Mammary epithelial cell (primary cell): ENCODE measurements at regions not wholly inside any gene's neighbourhood (a gene's known extent, or its start where the extent isn't known, plus 50 kb on each side); places are given as distances from the start of the nearest gene placed in this dataset.

Source experiments
- EZH2 ChIP-seq: IDR thresholded peaks from 2 replicates; pipeline ENCODE4 v1.6.1; 2012; ENCODE audit warnings: low read length, inconsistent platforms, borderline replicate concordance
- TF ChIP-seq, protein P1 (sequence below), 2 donors: IDR thresholded peaks in 1 of 2; conservative IDR thresholded peaks in 1 of 2; 2 replicates each; pipeline ENCODE4 v1.5.1; 2011 to 2012; ENCODE audit warnings: inconsistent platforms in 2 of 2, low read length in 2 of 2, mild to moderate bottlenecking in 2 of 2, control low read depth in 1 of 2, low read depth in 1 of 2; ENCODE audit not compliant: insufficient read depth in 1 of 2; ENCODE audit errors: extremely low read depth in 1 of 2

DNA sequence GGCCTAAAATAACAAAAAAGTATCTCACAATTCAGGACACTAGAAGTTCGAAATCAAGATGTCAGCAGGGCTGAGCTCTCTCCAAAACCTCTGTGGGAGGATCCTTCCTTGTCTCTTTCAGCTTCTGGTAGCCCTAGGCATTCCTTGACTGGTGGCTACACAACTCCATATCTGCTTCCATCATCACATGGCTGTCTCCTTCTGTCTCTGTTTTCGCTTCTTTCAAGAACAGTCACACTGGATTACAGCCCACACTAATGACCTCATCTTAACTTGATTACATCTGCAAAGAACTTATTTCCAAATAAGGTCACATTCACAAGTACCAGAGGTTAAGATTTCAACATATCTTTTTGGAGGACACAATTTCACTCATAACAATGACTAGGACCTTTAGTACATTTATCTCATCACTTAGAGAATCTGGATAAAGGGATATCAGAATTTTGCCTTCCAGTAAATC is 275.2 kb downstream of the IRS1 start:
- TF ChIP-seq, protein P1, sequence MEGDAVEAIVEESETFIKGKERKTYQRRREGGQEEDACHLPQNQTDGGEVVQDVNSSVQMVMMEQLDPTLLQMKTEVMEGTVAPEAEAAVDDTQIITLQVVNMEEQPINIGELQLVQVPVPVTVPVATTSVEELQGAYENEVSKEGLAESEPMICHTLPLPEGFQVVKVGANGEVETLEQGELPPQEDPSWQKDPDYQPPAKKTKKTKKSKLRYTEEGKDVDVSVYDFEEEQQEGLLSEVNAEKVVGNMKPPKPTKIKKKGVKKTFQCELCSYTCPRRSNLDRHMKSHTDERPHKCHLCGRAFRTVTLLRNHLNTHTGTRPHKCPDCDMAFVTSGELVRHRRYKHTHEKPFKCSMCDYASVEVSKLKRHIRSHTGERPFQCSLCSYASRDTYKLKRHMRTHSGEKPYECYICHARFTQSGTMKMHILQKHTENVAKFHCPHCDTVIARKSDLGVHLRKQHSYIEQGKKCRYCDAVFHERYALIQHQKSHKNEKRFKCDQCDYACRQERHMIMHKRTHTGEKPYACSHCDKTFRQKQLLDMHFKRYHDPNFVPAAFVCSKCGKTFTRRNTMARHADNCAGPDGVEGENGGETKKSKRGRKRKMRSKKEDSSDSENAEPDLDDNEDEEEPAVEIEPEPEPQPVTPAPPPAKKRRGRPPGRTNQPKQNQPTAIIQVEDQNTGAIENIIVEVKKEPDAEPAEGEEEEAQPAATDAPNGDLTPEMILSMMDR (conservative IDR thresholded peaks at IDR 0.05 in 1 of 2, IDR thresholded peaks at IDR 0.05 in 1 of 2; ENCODE audit: extremely low read depth in 1 of 2, insufficient read depth in 1 of 2, low read depth in 1 of 2, low read length in 2 of 2) = no peak
- TF ChIP-seq EZH2 = no peak
